Testis (tissue), 2 donors: ENCODE measurements at regions not wholly inside any gene's neighbourhood (a gene's known extent, or its start where the extent isn't known, plus 50 kb on each side); places are given as distances from the start of the nearest gene placed in this dataset.

Experiments used
- CTCF ChIP-seq, 3 experiments: fragments of 450-650 bp in 2 of 3; fragments of 200-600 bp in 1 of 3; sonication (generic) in 1 of 3; IDR thresholded peaks; one replicate each; pipeline ENCODE4 v1.5.1; 2016 to 2019; ENCODE audit warnings: antibody characterized with exemption in 3 of 3, mild to moderate bottlenecking in 2 of 3, moderate library complexity in 1 of 3
- POLR2A ChIP-seq: fragments of 450-650 bp; IDR thresholded peaks from one replicate; pipeline ENCODE4 v1.6.1; 2017; ENCODE audit warnings: antibody characterized with exemption, mild to moderate bottlenecking, moderate library complexity

- TF ChIP-seq CTCF (IDR thresholded peaks at IDR 0.05) (no peak), POLR2A (no peak)
Measured at GRCh38 chr2:58520903-58521302, 279.8 kb upstream of the FANCL start.
